Gastrocnemius medialis (tissue), 4 donors: ENCODE measurements at regions not wholly inside any gene's neighbourhood (a gene's known extent, or its start where the extent isn't known, plus 50 kb on each side); places are given as distances from the start of the nearest gene placed in this dataset.

Source experiments
- CTCF ChIP-seq, 5 experiments: fragments of 450-650 bp in 3 of 5; fragments of 200-600 bp in 2 of 5; sonication (generic) in 2 of 5; IDR thresholded peaks in 4 of 5; conservative IDR thresholded peaks in 1 of 5; 1 replicate in 4 of 5; 2 replicates in 1 of 5; pipeline ENCODE4 v1.5.1; 2016 to 2019; ENCODE audit warnings: antibody characterized with exemption in 5 of 5, mild to moderate bottlenecking in 3 of 5, moderate library complexity in 3 of 5
- POLR2A ChIP-seq, 2 donors: fragments of 450-650 bp; IDR thresholded peaks; one replicate each; pipeline ENCODE4 v1.6.1; 2017; ENCODE audit warnings: antibody characterized with exemption in 2 of 2, mild to moderate bottlenecking in 2 of 2, moderate library complexity in 2 of 2

DNA sequence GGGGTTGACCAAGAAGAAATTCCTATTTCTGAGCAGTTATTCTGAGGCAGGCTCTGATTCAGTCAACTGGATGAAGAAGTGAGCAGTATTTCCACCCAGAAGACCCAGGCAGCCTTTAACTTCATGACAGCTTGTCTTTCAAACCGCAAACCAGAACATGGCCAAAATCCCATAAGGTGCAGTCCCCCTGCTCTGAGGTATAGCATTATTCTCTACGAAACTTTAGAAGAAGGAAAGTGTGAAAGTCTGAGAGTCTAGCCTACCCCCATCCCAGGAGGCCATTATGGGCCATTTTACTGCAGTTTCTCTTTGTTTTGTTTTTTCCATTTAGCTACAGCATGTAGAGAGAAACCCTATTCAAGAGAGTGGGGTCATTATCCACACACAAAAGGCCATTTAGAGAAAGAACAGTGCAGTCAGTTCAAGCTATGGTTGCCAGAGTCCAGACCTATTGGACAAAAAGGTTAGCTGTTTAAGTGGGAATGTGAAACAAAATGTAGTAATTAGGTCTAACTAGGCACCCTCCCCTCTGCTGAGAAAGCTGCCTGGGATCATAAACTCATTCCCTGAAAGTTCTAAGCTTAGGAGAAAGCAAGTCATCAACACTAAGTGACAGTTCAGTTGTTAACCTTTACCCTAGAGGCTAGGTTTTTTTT, 52.1 kb upstream of the RASGEF1B start:
- no peak for TF ChIP-seq CTCF (IDR thresholded peaks at IDR 0.05 in 4 of 5, conservative IDR thresholded peaks at IDR 0.05 in 1 of 5)
- no peak for TF ChIP-seq POLR2A (IDR thresholded peaks at IDR 0.05)
